GM21723 (cell line): ENCODE measurements at regions not wholly inside any gene's neighbourhood (a gene's known extent, or its start where the extent isn't known, plus 50 kb on each side); places are given as distances from the start of the nearest gene placed in this dataset.
"Not testable (repeated sequence)": the region's sequence is repeated elsewhere in the genome, so short reads cannot be mapped to it uniquely, and the experiment has no call there.

Source experiments
- ATAC-seq: cut with Tn5 transposase; IDR thresholded peaks from one replicate; pipeline ENCODE4 v1.9.1; 2021; ENCODE audit warnings: mild to moderate bottlenecking, moderate library complexity; ENCODE audit not compliant: unreplicated experiment

GRCh38 chr13:52565324-52565723 is 76.9 kb upstream of the HNRNPA1L2 start:
- peak; percentile 85 for ATAC-seq

- ATAC-seq = peak; percentile 66
Observed at GRCh38 chr13:52569904-52570602, 72.2 kb upstream of the HNRNPA1L2 start.

GRCh38 chr13:52571163-52571562 is 71.1 kb upstream of the HNRNPA1L2 start:
- ATAC-seq = not testable (repeated sequence)

GRCh38 chr13:52582962-52583361 is 59.3 kb upstream of the HNRNPA1L2 start:
- not testable (repeated sequence) for ATAC-seq
